ENCODE measurements at regions not wholly inside any gene's neighbourhood (a gene's known extent, or its start where the extent isn't known, plus 50 kb on each side); places are given as distances from the start of the nearest gene placed in this dataset.

- Histone ChIP-seq H3K9me3 (no peaks in the 10 kb centered on the region), H3K4me2 (no peak overlapping the region), H3K79me2 (ENCODE audit: insufficient read depth) (no peaks in the 10 kb centered on the region), H3K4me1 (ENCODE audit: control insufficient read depth in 1 of 2, insufficient read depth in 2 of 2, low read depth in 1 of 2, low read length in 1 of 2) (no peaks in the 10 kb centered on the region), H3K27me3 (ENCODE audit: insufficient read depth) (no peaks in the 10 kb centered on the region), H4K20me1 (ENCODE audit: insufficient read depth) (no peaks in the 10 kb centered on the region), H3K4me3 (ENCODE audit: low read depth in 2 of 2, low read length in 1 of 2) (no peak overlapping the region), H3F3A (replicated peaks; ENCODE audit: insufficient read depth) (no peaks in the 10 kb centered on the region), H3K27ac (ENCODE audit: low read depth in 2 of 2, low read length in 1 of 2) (no peak overlapping the region), H2AFZ (ENCODE audit: low read depth) (no peak overlapping the region), H3K9ac (no peak overlapping the region), H3K36me3 (replicated peaks in 1 of 2; ENCODE audit: control insufficient read depth in 1 of 2, insufficient read depth in 2 of 2, low read length in 1 of 2) (no peaks in the 10 kb centered on the region), H3K9me2 (no peaks in the 10 kb centered on the region)
- no peak for DNase-seq
- POLR2A ChIA-PET: no interaction called here
- TF ChIP-seq RXRA (IDR thresholded peaks at IDR 0.05; ENCODE audit: borderline replicate concordance, low read depth) (no peak), POLR2AphosphoS5 (IDR thresholded peaks at IDR 0.05; ENCODE audit: low read depth, low read length) (no peak), ELF1 (IDR thresholded peaks at IDR 0.05) (no peak), MAX (IDR thresholded peaks at IDR 0.05; ENCODE audit: low read depth) (no peak), CTCF (IDR thresholded peaks at IDR 0.05) (no peak), ZBTB33 (IDR thresholded peaks at IDR 0.05; ENCODE audit: borderline replicate concordance, low read depth) (no peak), IRF3 (IDR thresholded peaks at IDR 0.05; ENCODE audit: low read depth, low read length) (no peak)
- CTCF ChIA-PET: no interaction called here
- 34% methylated on average over 4 of the region's 4 CpGs for WGBS (ENCODE audit: low lambda C conversion rate)
These were observed 410.2 kb downstream of the MEI4 start for GRCh38 chr6:78062993-78063392.

GRCh38 chr6:78076371-78076770, 423.5 kb downstream of the MEI4 start:
- no peak overlapping the region for H3K4me2 ChIP-seq
- no peak overlapping the region for H3K27ac ChIP-seq (ENCODE audit: low read depth in 2 of 2, low read length in 1 of 2)
- POLR2A ChIA-PET: no interaction called here
- H4K20me1 ChIP-seq (ENCODE audit: insufficient read depth): no peaks in the 10 kb centered on the region
- WGBS (ENCODE audit: low lambda C conversion rate): 13% methylated on average over 5 of the region's 5 CpGs
- no peaks in the 10 kb centered on the region for H3K4me1 ChIP-seq (ENCODE audit: control insufficient read depth in 1 of 2, insufficient read depth in 2 of 2, low read depth in 1 of 2, low read length in 1 of 2)
- H3K9me2 ChIP-seq: no peaks in the 10 kb centered on the region
- no peak overlapping the region for H2AFZ ChIP-seq (ENCODE audit: low read depth)
- H3K4me3 ChIP-seq (ENCODE audit: low read depth in 2 of 2, low read length in 1 of 2): no peak overlapping the region
- H3K9me3 ChIP-seq: no peaks in the 10 kb centered on the region
- no peak for DNase-seq
- no peaks in the 10 kb centered on the region for H3F3A ChIP-seq (replicated peaks; ENCODE audit: insufficient read depth)
- no peak overlapping the region for H3K9ac ChIP-seq
- CTCF ChIA-PET: no interaction called here
- no peaks in the 10 kb centered on the region for H3K79me2 ChIP-seq (ENCODE audit: insufficient read depth)
- no peaks in the 10 kb centered on the region for H3K27me3 ChIP-seq (ENCODE audit: insufficient read depth)
- TF ChIP-seq MAX (IDR thresholded peaks at IDR 0.05; ENCODE audit: low read depth): no peak
- TF ChIP-seq FOXM1 (IDR thresholded peaks at IDR 0.05; ENCODE audit: low read depth): no peak
- TF ChIP-seq TCF12 (IDR thresholded peaks at IDR 0.05): no peak
- no peak for TF ChIP-seq MXI1 (IDR thresholded peaks at IDR 0.05; ENCODE audit: low read depth, low read length)
- no peak for TF ChIP-seq GATA2 (CRISPR knock-in tag; IDR thresholded peaks at IDR 0.05)
- no peak for TF ChIP-seq YY1 (IDR thresholded peaks at IDR 0.05; ENCODE audit: low read depth)
- TF ChIP-seq USF1 (IDR thresholded peaks at IDR 0.05; ENCODE audit: borderline replicate concordance, low read depth): no peak
- TF ChIP-seq ZBTB33 (IDR thresholded peaks at IDR 0.05; ENCODE audit: borderline replicate concordance, low read depth): no peak
- TF ChIP-seq JUND (IDR thresholded peaks at IDR 0.05): no peak
- TF ChIP-seq PBX3 (IDR thresholded peaks at IDR 0.05): no peak
- TF ChIP-seq NRF1 (IDR thresholded peaks at IDR 0.05; ENCODE audit: low read depth, low read length): no peak
- no peak for TF ChIP-seq RCOR1 (IDR thresholded peaks at IDR 0.05; ENCODE audit: low read length)
- no peak for TF ChIP-seq SIN3A (IDR thresholded peaks at IDR 0.05; ENCODE audit: borderline replicate concordance, low read depth, low read length)
- no peaks in the 10 kb centered on the region for H3K36me3 ChIP-seq (replicated peaks in 1 of 2; ENCODE audit: control insufficient read depth in 1 of 2, insufficient read depth in 2 of 2, low read length in 1 of 2)
